SK-N-MC (cell line): ENCODE measurements at regions not wholly inside any gene's neighbourhood (a gene's known extent, or its start where the extent isn't known, plus 50 kb on each side); places are given as distances from the start of the nearest gene placed in this dataset.

Experiments used
- EZH2 ChIP-seq: fragments of 200-600 bp; sonication (generic); IDR thresholded peaks from one replicate; pipeline ENCODE4 v1.6.1; 2017; ENCODE audit warnings: antibody characterized with exemption
- POLR2AphosphoS5 ChIP-seq: IDR thresholded peaks from 2 replicates; pipeline ENCODE4 v1.6.1; 2012; ENCODE audit warnings: mild to moderate bottlenecking, low read depth, low read length, borderline replicate concordance

- no peak for TF ChIP-seq EZH2
- TF ChIP-seq POLR2AphosphoS5: no peak
Measured at GRCh38 chr1:14039582-14040430, 339.8 kb downstream of the PRDM2 start.
